MM.1S (cell line): ENCODE measurements at regions not wholly inside any gene's neighbourhood (a gene's known extent, or its start where the extent isn't known, plus 50 kb on each side); places are given as distances from the start of the nearest gene placed in this dataset.

Source experiments
- DNase-seq: peaks from one replicate; pipeline ENCODE4 v3.0.0-alpha.2; 2015
- H2AFZ ChIP-seq: fragments of 300-600 bp; sonication (generic); 2 replicates; pipeline ENCODE4 v1.6.0; 2016; ENCODE audit warnings: antibody characterized with exemption, low read length
- H3F3A ChIP-seq: fragments of 300-600 bp; sonication (generic); 2 replicates; pipeline ENCODE4 v1.6.1; 2016; ENCODE audit warnings: mild to moderate bottlenecking, antibody characterized with exemption, low read length, moderate library complexity, mixed read lengths; ENCODE audit not compliant: insufficient read depth
- H3K27ac ChIP-seq: fragments of 300-600 bp; sonication (generic); 2 replicates; pipeline ENCODE4 v1.5.1; 2016; ENCODE audit warnings: mild to moderate bottlenecking, low read length
- H3K27me3 ChIP-seq: fragments of 300-600 bp; sonication (generic); replicated peaks from 2 replicates; pipeline ENCODE4 v1.6.0; 2016; ENCODE audit warnings: low read length; ENCODE audit not compliant: insufficient read depth
- H3K36me3 ChIP-seq: fragments of 300-600 bp; sonication (generic); replicated peaks from 2 replicates; pipeline ENCODE4 v1.6.1; 2016; ENCODE audit warnings: mild to moderate bottlenecking, low read length, mixed read lengths; ENCODE audit not compliant: insufficient read depth
- H3K4me1 ChIP-seq: fragments of 300-600 bp; sonication (generic); 2 replicates; pipeline ENCODE4 v1.6.1; 2016; ENCODE audit warnings: low read length, mixed read lengths
- H3K4me2 ChIP-seq: fragments of 300-600 bp; sonication (generic); 2 replicates; pipeline ENCODE4 v1.6.0; 2016; ENCODE audit warnings: low read depth, low read length
- H3K4me3 ChIP-seq: fragments of 300-600 bp; sonication (generic); 2 replicates; pipeline ENCODE4 v1.5.1; 2016; ENCODE audit warnings: low read length, mixed read lengths
- H3K79me2 ChIP-seq: fragments of 300-600 bp; sonication (generic); 2 replicates; pipeline ENCODE4 v1.6.1; 2016; ENCODE audit warnings: mixed run types, low read length, mixed read lengths
- H3K9ac ChIP-seq: fragments of 300-600 bp; sonication (generic); 2 replicates; pipeline ENCODE4 v1.6.1; 2016; ENCODE audit warnings: low read length, mixed read lengths
- H3K9me2 ChIP-seq: fragments of 300-600 bp; sonication (generic); replicated peaks from 2 replicates; pipeline ENCODE4 v1.6.1; 2016; ENCODE audit warnings: mild to moderate bottlenecking, low read length, mixed read lengths; ENCODE audit not compliant: insufficient read depth
- H3K9me3 ChIP-seq: fragments of 300-600 bp; sonication (generic); replicated peaks from 2 replicates; pipeline ENCODE4 v1.6.1; 2016; ENCODE audit warnings: mild to moderate bottlenecking, low read length, mixed read lengths; ENCODE audit not compliant: insufficient read depth
- H4K20me1 ChIP-seq: fragments of 300-600 bp; sonication (generic); 2 replicates; pipeline ENCODE4 v1.6.1; 2016; ENCODE audit warnings: mild to moderate bottlenecking, low read length, moderate library complexity, mixed read lengths; ENCODE audit not compliant: insufficient read depth
- EZH2 ChIP-seq: fragments of 300-600 bp; sonication (generic); optimal IDR thresholded peaks from 2 replicates; pipeline ENCODE3; 2017; ENCODE audit warnings: low read depth, mild to moderate bottlenecking, antibody characterized with exemption, low read length, mixed read lengths
- EZH2phosphoT487 ChIP-seq: fragments of 300-600 bp; sonication (generic); IDR thresholded peaks from 2 replicates; pipeline ENCODE4 v1.6.1; 2018; ENCODE audit warnings: antibody characterized with exemption, low read length
- TF ChIP-seq, protein P1 (sequence below): fragments of 300-600 bp; sonication (generic); IDR thresholded peaks from 2 replicates; pipeline ENCODE4 v1.5.1; 2016; ENCODE audit warnings: antibody characterized with exemption, low read length, mixed read lengths

DNA sequence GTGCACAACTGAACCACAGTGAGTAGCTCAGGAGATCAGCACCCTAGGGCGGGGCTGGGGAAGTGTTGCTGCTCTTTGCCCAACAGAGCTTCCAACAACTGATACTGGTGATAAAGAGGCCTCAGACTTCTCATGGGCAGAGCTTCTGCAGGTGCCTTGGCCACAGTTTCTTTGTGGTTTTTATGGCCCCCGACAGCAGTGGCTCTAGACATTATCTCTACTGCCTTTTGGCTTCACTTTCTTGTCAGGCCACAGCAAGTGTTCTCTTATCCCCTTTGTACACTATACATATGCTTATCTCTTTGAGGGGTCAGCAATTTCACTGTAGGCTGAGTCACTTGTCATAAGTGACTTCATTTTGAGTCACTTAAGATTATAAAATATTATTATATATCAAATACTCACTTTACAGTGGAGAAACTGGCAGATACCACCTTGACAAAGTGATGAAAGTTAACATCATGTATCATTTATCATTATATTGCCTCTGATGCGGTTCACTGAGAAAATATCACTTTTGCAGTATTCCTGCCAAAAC is 90.9 kb upstream of the COX7C start:
- Histone ChIP-seq H3K9ac (no peak overlapping the region), H3K4me1 (peaks cover 6% of the 10 kb centered on the region; the same call in 1 of the 2 replicates), H3K27ac (no peak overlapping the region), H3F3A (peaks cover 3% of the 10 kb centered on the region; the same call in 1 of the 2 replicates), H3K4me2 (no peak overlapping the region), H3K27me3 (no peaks in the 10 kb centered on the region), H3K4me3 (no peak overlapping the region), H3K9me3 (no peaks in the 10 kb centered on the region), H3K79me2 (no peaks in the 10 kb centered on the region), H3K36me3 (no peaks in the 10 kb centered on the region), H3K9me2 (no peaks in the 10 kb centered on the region), H4K20me1 (no peaks in the 10 kb centered on the region), H2AFZ (no peak overlapping the region)
- peak; percentile 92 for DNase-seq
- TF ChIP-seq EZH2 = no peak
- TF ChIP-seq, protein P1, sequence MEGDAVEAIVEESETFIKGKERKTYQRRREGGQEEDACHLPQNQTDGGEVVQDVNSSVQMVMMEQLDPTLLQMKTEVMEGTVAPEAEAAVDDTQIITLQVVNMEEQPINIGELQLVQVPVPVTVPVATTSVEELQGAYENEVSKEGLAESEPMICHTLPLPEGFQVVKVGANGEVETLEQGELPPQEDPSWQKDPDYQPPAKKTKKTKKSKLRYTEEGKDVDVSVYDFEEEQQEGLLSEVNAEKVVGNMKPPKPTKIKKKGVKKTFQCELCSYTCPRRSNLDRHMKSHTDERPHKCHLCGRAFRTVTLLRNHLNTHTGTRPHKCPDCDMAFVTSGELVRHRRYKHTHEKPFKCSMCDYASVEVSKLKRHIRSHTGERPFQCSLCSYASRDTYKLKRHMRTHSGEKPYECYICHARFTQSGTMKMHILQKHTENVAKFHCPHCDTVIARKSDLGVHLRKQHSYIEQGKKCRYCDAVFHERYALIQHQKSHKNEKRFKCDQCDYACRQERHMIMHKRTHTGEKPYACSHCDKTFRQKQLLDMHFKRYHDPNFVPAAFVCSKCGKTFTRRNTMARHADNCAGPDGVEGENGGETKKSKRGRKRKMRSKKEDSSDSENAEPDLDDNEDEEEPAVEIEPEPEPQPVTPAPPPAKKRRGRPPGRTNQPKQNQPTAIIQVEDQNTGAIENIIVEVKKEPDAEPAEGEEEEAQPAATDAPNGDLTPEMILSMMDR = no peak
- no peak for TF ChIP-seq EZH2phosphoT487

DNA sequence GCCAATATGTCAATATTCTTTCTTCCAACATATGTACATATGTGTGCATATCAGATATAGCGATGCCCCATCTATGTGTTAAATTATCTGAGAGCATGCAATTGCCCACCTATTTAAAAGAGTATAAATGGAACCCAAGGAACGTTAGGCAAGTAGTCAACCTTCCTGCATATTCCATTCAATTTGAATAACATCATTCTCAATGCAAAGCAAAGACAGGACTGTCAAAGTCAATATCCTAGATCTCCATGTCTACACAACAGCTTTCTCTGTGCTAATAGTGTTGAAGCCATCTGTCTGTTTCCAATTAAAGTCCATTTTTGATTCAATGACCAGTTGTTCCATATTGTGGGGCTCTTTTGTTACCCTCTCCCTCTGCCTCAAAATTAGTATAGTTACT is 85.3 kb upstream of the COX7C start:
- H3K4me1 ChIP-seq = no peaks in the 10 kb centered on the region
- H3K4me3 ChIP-seq = no peak overlapping the region
- H3K79me2 ChIP-seq = no peaks in the 10 kb centered on the region
- no peak for TF ChIP-seq EZH2phosphoT487
- H3K36me3 ChIP-seq = no peaks in the 10 kb centered on the region
- H3K27me3 ChIP-seq = no peaks in the 10 kb centered on the region
- no peak overlapping the region for H2AFZ ChIP-seq
- no peaks in the 10 kb centered on the region for H3K9me3 ChIP-seq
- no peak overlapping the region for H3K4me2 ChIP-seq
- no peaks in the 10 kb centered on the region for H3F3A ChIP-seq
- no peaks in the 10 kb centered on the region for H4K20me1 ChIP-seq
- no peaks in the 10 kb centered on the region for H3K9me2 ChIP-seq
- H3K9ac ChIP-seq = no peak overlapping the region
- DNase-seq = no peak
- no peak overlapping the region for H3K27ac ChIP-seq

DNA sequence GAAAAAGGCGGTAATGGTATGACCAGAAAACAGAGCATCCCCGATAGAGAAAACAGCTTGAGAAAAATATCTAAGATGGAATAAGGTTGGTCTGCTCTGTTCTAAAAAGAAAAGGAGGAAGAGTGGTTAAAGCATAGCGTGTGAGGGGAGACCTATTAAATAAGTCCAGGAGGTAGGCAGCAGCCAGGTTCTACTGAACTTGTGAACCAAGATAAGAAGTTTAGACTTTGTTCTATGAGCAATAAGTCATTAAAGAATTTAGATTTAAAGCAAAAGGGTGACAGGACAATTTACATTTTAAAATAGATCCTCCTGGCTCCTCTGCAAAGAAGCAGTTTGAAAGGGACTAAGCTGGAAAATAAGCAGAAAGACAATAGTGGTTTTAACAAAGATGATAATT is 81.3 kb upstream of the COX7C start:
- H4K20me1 ChIP-seq = no peaks in the 10 kb centered on the region
- H3K9me2 ChIP-seq = no peaks in the 10 kb centered on the region
- H3K27me3 ChIP-seq = no peaks in the 10 kb centered on the region
- TF ChIP-seq EZH2phosphoT487 (no peak), EZH2 (no peak)
- TF ChIP-seq, protein P1 = no peak
- no peak overlapping the region for H3K27ac ChIP-seq
- no peaks in the 10 kb centered on the region for H3F3A ChIP-seq
- H3K79me2 ChIP-seq = no peaks in the 10 kb centered on the region
- H3K4me3 ChIP-seq = no peak overlapping the region
- H3K9me3 ChIP-seq = no peaks in the 10 kb centered on the region
- no peak overlapping the region for H3K4me2 ChIP-seq
- no peaks in the 10 kb centered on the region for H3K36me3 ChIP-seq
- DNase-seq = no peak
- H3K9ac ChIP-seq = no peak overlapping the region
- no peaks in the 10 kb centered on the region for H3K4me1 ChIP-seq
- no peak overlapping the region for H2AFZ ChIP-seq

DNA sequence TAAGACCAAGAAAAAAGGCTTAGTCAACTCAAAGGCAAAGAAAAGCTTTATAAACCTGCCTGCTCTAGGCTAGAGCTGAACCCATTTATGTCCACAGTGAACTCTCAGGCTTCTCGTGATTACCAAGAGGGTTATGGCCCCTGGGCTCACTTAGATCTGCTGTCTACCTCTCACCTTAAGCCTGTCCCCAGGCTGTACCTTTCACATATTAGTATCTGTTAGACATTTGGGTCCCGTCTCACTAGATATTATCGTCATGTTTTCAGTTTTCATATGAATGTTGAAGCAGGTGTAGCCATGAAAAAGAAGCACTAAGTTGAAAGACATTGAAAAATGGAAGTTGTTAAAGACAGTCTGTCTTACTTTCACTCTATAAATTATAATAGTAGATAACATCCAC is 75.2 kb upstream of the COX7C start:
- no peak overlapping the region for H3K27ac ChIP-seq
- H4K20me1 ChIP-seq = no peaks in the 10 kb centered on the region
- no peak overlapping the region for H3K4me2 ChIP-seq
- no peak overlapping the region for H3K9ac ChIP-seq
- TF ChIP-seq, protein P1 = no peak
- TF ChIP-seq EZH2 (no peak), EZH2phosphoT487 (no peak)
- no peaks in the 10 kb centered on the region for H3F3A ChIP-seq
- H3K4me1 ChIP-seq = no peaks in the 10 kb centered on the region
- H2AFZ ChIP-seq = no peak overlapping the region
- H3K36me3 ChIP-seq = no peaks in the 10 kb centered on the region
- no peaks in the 10 kb centered on the region for H3K79me2 ChIP-seq
- no peak for DNase-seq
- no peaks in the 10 kb centered on the region for H3K9me2 ChIP-seq
- H3K4me3 ChIP-seq = no peak overlapping the region
- H3K27me3 ChIP-seq = no peaks in the 10 kb centered on the region
- H3K9me3 ChIP-seq = no peaks in the 10 kb centered on the region
